HUES64 (cell line): ENCODE measurements at regions not wholly inside any gene's neighbourhood (a gene's known extent, or its start where the extent isn't known, plus 50 kb on each side); places are given as distances from the start of the nearest gene placed in this dataset.

ENCODE experiments used
- H3K27ac ChIP-seq: 2 replicates; pipeline ENCODE4 v1.7.0; 2013; ENCODE audit warnings: low read depth, low read length, inconsistent platforms
- H3K27me3 ChIP-seq: 2 replicates; pipeline ENCODE4 v1.6.1; 2013; ENCODE audit warnings: mild to moderate bottlenecking, low read length; ENCODE audit not compliant: insufficient read depth
- H3K36me3 ChIP-seq: 2 replicates; pipeline ENCODE4 v1.6.1; 2013; ENCODE audit warnings: mild to moderate bottlenecking, low read length; ENCODE audit not compliant: insufficient read depth
- H3K4me1 ChIP-seq: 2 replicates; pipeline ENCODE4 v1.6.1; 2013; ENCODE audit warnings: mild to moderate bottlenecking, low read length, moderate library complexity; ENCODE audit not compliant: insufficient read depth
- H3K4me3 ChIP-seq: 2 replicates; pipeline ENCODE4 v1.5.1; 2013; ENCODE audit warnings: mild to moderate bottlenecking, low read length, moderate library complexity
- H3K9ac ChIP-seq: 2 replicates; pipeline ENCODE4 v1.6.1; 2013; ENCODE audit warnings: mild to moderate bottlenecking, low read depth, low read length
- H3K9me3 ChIP-seq: 2 replicates; pipeline ENCODE4 v1.6.1; 2013; ENCODE audit warnings: low read depth, low read length; ENCODE audit not compliant: insufficient read depth
- WGBS: fragments of 150-250, 120-280 bp; methylation state at CpG from one replicate; pipeline ENCODE4 v1.1.7; 2013; ENCODE audit warnings: missing lambda C conversion rate; 5-methylcytosine and 5-hydroxymethylcytosine counted together

DNA sequence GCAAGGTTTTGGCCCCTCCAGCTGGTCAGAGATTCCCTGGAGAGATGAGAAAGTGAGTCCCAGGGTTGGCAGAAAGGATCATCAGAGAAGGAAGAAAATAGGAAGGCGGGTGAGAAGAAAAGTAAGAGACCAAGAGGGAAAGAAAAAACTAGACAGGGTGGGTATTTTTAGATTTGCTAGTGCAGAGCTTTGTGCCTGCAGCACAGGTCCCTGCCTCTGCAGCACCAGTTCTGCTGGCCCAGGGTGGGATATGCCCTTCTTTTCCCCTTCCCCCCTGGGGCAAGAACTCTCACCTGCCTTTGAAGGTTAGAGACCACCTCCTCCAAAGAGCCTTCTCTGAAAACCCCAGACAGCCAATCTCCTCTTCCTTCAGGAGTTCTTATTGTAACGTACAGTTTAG, 90.3 kb upstream of the EGFLAM start:
- Histone ChIP-seq H3K4me3 (no peak overlapping the region), H3K9me3 (no peaks in the 10 kb centered on the region), H3K27ac (no peak overlapping the region), H3K4me1 (peaks cover 12% of the 10 kb centered on the region), H3K27me3 (no peaks in the 10 kb centered on the region), H3K36me3 (no peaks in the 10 kb centered on the region), H3K9ac (no peak overlapping the region)
- WGBS, result 51% methylated on average over 2 of the region's 2 CpGs

DNA sequence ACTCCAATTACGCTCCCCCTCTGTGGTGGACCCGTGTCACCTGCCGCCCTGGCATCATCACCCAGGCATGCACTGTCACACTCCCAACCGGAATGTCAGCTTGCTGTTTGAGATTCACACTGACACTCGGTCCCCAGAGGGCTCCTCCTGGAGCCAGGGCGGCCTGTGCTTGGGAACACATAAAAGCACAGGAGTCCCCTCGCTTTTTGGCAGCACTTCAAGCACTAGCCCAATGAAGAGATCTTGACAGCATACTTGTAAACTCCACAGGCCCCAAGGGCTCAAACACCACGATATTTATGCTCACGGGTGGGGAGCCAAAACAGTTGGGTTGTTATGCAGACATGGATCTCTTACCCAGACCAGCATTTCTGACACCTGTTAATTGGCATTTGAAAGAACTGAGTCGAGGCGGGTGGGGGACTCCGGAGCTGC, 90.8 kb upstream of the EGFLAM start:
- Histone ChIP-seq H3K36me3 (no peaks in the 10 kb centered on the region), H3K4me1 (peaks cover 12% of the 10 kb centered on the region), H3K27ac (no peak overlapping the region), H3K27me3 (no peaks in the 10 kb centered on the region), H3K4me3 (no peak overlapping the region), H3K9ac (no peak overlapping the region), H3K9me3 (no peaks in the 10 kb centered on the region)
- 26% methylated on average over 12 of the region's 12 CpGs for WGBS

DNA sequence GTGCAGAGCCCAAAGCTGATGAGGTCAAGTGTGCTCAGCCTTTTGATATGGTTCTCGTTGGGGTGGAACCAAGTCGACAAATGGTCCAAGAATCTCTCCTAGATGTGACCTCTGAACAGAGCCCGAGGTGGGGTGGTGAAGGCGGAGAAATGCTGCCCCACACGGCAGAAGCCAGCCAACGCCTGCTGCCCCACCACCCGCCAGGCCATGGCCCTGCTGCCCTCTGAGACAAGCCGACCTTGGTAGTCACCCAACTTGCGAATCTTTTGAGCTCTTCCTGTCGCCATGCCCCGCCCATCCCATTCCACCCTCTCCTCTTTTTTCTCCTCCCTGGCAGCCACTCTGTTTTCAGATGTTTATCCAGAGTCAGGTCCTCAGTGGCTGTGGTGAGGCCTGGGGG, 91.5 kb upstream of the EGFLAM start:
- Histone ChIP-seq H3K4me1 (peaks cover 12% of the 10 kb centered on the region), H3K4me3 (no peak overlapping the region), H3K36me3 (no peaks in the 10 kb centered on the region), H3K9ac (no peak overlapping the region), H3K27me3 (no peaks in the 10 kb centered on the region), H3K9me3 (no peaks in the 10 kb centered on the region), H3K27ac (no peak overlapping the region)
- 89% methylated on average over 11 of the region's 11 CpGs for WGBS

DNA sequence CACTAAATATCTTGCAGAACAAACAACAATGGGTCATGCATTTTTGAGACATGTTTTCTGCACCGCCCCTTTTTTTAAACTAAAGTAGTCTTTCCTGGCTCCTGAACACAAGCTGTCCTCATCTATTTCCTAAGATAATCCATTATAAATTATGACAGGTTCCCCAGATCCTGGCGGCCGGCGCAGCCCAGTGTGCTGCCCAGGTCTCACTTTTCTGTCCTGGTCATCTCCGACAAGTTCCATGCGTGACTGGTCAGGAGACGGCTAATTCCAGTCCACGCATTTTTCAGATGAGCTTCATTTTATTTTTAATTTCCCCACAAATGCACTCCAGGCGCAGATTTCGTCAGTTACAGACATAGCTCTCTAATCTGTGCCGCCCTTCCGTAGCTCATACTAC, 92.9 kb upstream of the EGFLAM start:
- no peaks in the 10 kb centered on the region for H3K36me3 ChIP-seq
- WGBS, result 97% methylated on average over 12 of the region's 12 CpGs
- H3K27me3 ChIP-seq, result no peaks in the 10 kb centered on the region
- H3K4me1 ChIP-seq, result peaks cover 12% of the 10 kb centered on the region
- H3K27ac ChIP-seq, result no peak overlapping the region
- H3K4me3 ChIP-seq, result no peak overlapping the region
- no peaks in the 10 kb centered on the region for H3K9me3 ChIP-seq
- H3K9ac ChIP-seq, result no peak overlapping the region

DNA sequence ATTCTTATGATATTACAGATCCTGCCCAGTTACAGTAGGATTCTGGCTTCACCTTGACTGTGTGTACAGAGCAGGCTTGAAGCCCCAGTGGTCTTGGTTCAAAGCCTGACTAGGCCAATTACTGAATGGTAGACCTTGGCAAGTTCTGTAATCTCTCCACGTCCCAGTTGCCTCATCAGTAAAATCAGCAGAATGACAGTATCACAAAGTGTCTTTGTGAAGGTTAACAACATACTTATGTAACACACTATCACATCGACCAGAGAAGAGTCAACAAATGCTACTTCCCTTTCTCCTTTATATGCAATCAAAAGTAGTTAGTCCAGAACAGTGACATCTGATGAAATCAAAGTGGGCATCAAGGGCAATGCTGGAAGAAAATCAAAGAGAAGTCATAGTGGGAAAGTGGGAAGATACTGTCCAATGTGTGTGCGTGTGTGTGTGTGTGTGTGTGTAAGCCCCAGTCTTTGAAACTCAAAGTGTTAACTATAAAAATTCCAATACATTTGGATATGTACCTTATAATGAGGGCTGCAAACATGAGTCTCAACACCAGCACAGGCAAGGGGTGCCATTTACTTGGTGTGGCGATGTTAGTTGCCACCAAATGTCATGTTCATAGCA, 93.5 kb upstream of the EGFLAM start:
- H3K9me3 ChIP-seq, result no peaks in the 10 kb centered on the region
- no peaks in the 10 kb centered on the region for H3K36me3 ChIP-seq
- H3K4me3 ChIP-seq, result no peak overlapping the region
- H3K27me3 ChIP-seq, result no peaks in the 10 kb centered on the region
- H3K4me1 ChIP-seq, result peaks cover 12% of the 10 kb centered on the region
- no peak overlapping the region for H3K27ac ChIP-seq
- H3K9ac ChIP-seq, result no peak overlapping the region
- WGBS, result 62% methylated on average over 4 of the region's 4 CpGs

DNA sequence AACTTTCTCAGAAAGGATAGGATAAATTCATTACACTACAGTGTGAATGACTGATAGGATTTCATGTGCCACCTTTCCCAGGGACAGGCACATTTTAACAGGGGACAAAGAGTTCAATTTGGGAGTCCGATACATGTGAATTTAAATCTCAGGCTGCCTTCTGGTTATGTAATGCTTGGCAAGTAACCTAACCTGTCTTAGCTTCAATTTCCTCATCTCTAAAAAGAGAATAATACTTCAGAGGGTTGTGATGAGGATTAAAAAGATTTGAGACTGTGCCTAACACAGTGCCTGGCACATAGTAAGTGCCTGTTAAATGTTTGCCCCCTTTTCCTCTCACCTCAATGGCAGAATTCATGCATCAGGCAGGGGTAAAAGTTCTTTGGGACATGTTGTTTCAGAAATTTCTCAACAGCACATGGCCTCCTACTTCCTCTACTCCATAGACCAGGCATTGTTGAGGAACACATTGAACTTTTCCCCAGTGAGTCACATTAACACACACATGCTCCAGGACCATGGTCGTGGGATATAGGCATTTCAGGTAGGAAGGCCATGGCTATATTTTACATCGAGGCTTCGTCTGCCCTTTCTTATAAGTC, 94.6 kb upstream of the EGFLAM start:
- H3K36me3 ChIP-seq, result no peaks in the 10 kb centered on the region
- H3K4me3 ChIP-seq, result no peak overlapping the region
- no peaks in the 10 kb centered on the region for H3K9me3 ChIP-seq
- no peak overlapping the region for H3K27ac ChIP-seq
- no peak overlapping the region for H3K9ac ChIP-seq
- H3K27me3 ChIP-seq, result no peaks in the 10 kb centered on the region
- peaks cover 12% of the 10 kb centered on the region for H3K4me1 ChIP-seq
- WGBS, result 73% methylated on average over 4 of the region's 4 CpGs

DNA sequence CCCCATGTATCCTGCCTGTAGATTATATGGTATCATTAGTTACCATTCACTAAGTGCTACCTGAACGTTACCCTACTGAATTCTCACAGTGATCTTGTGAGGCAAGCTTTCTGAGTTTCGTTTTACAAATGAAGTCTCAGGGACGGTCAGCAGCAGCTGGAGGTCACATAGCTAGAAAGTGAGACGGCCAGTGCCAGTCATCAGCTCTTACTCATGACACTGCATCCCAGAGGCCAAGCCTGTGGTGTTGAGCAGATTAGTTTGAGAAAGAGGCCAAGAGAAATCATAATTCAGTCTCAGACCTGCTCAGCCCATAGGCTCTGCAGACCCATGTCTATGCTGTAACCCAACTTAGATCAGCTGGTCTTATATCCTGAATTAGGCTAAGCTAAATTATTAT, 95.7 kb upstream of the EGFLAM start:
- no peak overlapping the region for H3K9ac ChIP-seq
- H3K27ac ChIP-seq, result no peak overlapping the region
- H3K9me3 ChIP-seq, result no peaks in the 10 kb centered on the region
- peaks cover 7% of the 10 kb centered on the region for H3K4me1 ChIP-seq
- no peaks in the 10 kb centered on the region for H3K36me3 ChIP-seq
- WGBS, result 90% methylated on average over 4 of the region's 4 CpGs
- H3K27me3 ChIP-seq, result no peaks in the 10 kb centered on the region
- no peak overlapping the region for H3K4me3 ChIP-seq

DNA sequence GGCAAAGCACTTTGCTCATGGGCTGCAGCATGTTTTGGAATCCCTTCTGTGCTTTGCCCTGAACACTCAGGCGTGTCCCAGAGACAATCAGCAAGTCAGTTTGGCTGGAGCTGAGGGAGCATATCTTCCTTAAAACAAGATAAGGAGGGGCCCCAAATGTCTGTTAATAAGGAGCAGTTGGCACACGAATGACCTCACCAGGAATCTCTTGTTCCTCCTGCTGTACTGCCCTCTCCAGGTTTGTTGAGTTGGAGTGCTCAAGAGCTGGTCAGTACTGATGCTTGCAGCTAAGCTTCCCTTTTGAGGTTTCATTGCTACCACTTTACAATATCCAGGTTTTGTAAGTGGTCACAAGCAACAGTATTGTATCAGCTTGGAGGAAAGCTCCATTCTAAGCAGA, 101.3 kb upstream of the EGFLAM start:
- Histone ChIP-seq H3K9me3 (no peaks in the 10 kb centered on the region), H3K36me3 (no peaks in the 10 kb centered on the region), H3K27ac (no peak overlapping the region), H3K27me3 (no peaks in the 10 kb centered on the region), H3K4me3 (no peak overlapping the region), H3K4me1 (no peaks in the 10 kb centered on the region), H3K9ac (no peak overlapping the region)
- 88% methylated on average over 2 of the region's 2 CpGs for WGBS

DNA sequence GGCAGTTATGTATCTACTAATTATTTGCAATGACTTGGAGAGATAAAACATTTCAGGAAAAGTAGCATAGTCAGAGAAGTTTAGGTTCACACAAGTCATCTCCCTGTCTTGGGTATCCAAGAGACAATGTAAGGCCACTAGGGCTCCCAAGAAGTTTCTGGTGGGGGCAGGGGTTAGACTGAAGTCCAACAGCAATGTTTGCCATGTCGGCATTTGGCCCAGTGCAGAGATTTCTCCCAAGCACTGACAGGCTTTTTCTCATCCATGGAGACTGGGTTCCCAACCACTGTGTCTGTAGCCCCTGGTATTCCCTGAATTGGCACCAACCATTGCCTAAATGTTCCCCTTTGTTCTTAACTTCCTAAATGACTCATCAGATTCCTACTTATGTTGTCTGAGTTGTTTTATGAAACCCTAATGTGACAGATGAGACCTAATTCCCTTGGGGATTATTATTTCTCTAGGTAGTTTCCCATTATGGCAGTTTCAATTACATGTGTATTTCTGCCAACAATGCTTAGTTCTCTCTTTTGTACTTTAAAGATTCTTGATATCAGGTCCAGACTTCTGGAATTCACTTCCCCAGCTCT, 103.6 kb upstream of the EGFLAM start:
- Histone ChIP-seq H3K4me3 (no peak overlapping the region), H3K27ac (no peak overlapping the region), H3K9ac (no peak overlapping the region), H3K36me3 (no peaks in the 10 kb centered on the region), H3K9me3 (no peaks in the 10 kb centered on the region), H3K27me3 (no peaks in the 10 kb centered on the region), H3K4me1 (no peaks in the 10 kb centered on the region)
- 96% methylated on average over 1 of the region's 1 CpG for WGBS

DNA sequence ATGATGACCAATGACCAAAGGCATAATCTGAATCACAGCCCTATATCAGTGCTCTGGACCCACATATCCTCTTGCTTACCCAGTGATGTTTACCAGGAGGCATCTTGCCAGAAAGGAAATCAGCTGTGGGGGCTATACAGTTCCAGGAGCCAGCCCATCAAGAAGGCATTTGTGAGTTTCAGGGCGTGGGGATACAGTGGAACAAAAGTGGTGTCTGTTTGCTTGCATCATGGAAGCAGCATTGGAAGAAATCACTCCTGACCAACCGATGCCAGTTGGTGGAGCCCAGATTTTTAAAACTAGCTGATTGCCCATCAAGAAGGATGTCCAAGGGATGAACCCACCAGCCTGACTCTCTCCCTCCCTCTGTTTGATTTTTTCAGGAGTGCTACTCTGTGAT, 106.5 kb upstream of the EGFLAM start:
- Histone ChIP-seq H3K27me3 (no peaks in the 10 kb centered on the region), H3K9me3 (no peaks in the 10 kb centered on the region), H3K36me3 (no peaks in the 10 kb centered on the region), H3K4me1 (no peaks in the 10 kb centered on the region), H3K27ac (no peak overlapping the region), H3K9ac (no peak overlapping the region), H3K4me3 (no peak overlapping the region)
- WGBS, result 90% methylated on average over 2 of the region's 2 CpGs

DNA sequence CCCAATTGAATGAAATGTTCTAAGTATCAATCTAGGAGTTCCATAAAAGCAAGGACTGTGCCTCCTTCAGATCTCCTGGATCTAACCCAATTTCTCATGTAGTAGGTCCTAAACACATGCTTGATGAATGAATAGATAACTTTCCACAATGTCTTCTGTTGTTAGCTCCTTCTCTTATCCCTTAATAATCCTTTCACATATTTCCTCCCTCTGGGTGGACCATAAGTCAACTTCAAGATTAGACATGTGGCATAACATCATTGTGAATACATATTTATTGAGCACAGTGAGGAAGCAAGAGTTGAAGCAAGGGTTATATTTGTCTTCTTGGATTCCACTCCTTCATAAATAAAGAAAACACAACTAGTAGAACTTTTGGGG, 108.6 kb upstream of the EGFLAM start:
- Histone ChIP-seq H3K36me3 (no peaks in the 10 kb centered on the region), H3K27me3 (no peaks in the 10 kb centered on the region), H3K27ac (no peak overlapping the region), H3K9me3 (no peaks in the 10 kb centered on the region), H3K4me1 (no peaks in the 10 kb centered on the region), H3K9ac (no peak overlapping the region), H3K4me3 (no peak overlapping the region)
